ENCODE measurements at regions not wholly inside any gene's neighbourhood (a gene's known extent, or its start where the extent isn't known, plus 50 kb on each side); places are given as distances from the start of the nearest gene placed in this dataset.

- no peak for DNase-seq
These were observed 87.5 kb downstream of the LLPH start for GRCh38 chr12:66043035-66043434.

GRCh38 chr12:66041651-66042363 lies 88.7 kb downstream of the LLPH start:
- no peak for DNase-seq

GRCh38 chr12:66036317-66036716 lies 94.2 kb downstream of the LLPH start:
- peak; percentile 99 for DNase-seq

GRCh38 chr12:66035288-66035966 lies 95.1 kb downstream of the LLPH start:
- DNase-seq: peak; percentile 83

GRCh38 chr12:66033151-66033550 lies 97.4 kb downstream of the LLPH start:
- no peak for DNase-seq

- DNase-seq: no peak
These were observed 97.8 kb downstream of the LLPH start for GRCh38 chr12:66032739-66033138.

GRCh38 chr12:66030217-66030781 lies 100.3 kb downstream of the LLPH start:
- DNase-seq: no peak

GRCh38 chr12:66028390-66028789 lies 102.2 kb downstream of the LLPH start:
- DNase-seq: no peak

GRCh38 chr12:66025477-66025876 lies 105.1 kb downstream of the LLPH start:
- peak; percentile 59 for DNase-seq

- DNase-seq: no peak
These were observed 105.6 kb downstream of the LLPH start for GRCh38 chr12:66024949-66025348.

GRCh38 chr12:66020481-66020880 lies 110.1 kb downstream of the LLPH start:
- DNase-seq: no peak

- peak; percentile 33 for DNase-seq
These were observed 112.8 kb downstream of the LLPH start for GRCh38 chr12:66017736-66018135.
